ENCODE measurements at regions not wholly inside any gene's neighbourhood (a gene's known extent, or its start where the extent isn't known, plus 50 kb on each side); places are given as distances from the start of the nearest gene placed in this dataset.

GRCh38 chr5:96049398-96050272 is 88.0 kb upstream of the ELL2 start:
- peak overlapping the region in 1 of 2 experiments; percentile 50; a peak in 2 of 4 replicates for H3K27ac ChIP-seq (ENCODE audit: low read depth in 2 of 2, low read length in 1 of 2)
- TF ChIP-seq, protein P1, sequence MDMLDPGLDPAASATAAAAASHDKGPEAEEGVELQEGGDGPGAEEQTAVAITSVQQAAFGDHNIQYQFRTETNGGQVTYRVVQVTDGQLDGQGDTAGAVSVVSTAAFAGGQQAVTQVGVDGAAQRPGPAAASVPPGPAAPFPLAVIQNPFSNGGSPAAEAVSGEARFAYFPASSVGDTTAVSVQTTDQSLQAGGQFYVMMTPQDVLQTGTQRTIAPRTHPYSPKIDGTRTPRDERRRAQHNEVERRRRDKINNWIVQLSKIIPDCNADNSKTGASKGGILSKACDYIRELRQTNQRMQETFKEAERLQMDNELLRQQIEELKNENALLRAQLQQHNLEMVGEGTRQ (IDR thresholded peaks at IDR 0.05; ENCODE audit: borderline replicate concordance, low read depth, low read length), result no peak
- TF ChIP-seq TAF1 (IDR thresholded peaks at IDR 0.05; ENCODE audit: borderline replicate concordance, low read depth, low read length), result no peak
- no peak for TF ChIP-seq EP300 (IDR thresholded peaks at IDR 0.05; ENCODE audit: borderline replicate concordance in 1 of 2, low read depth in 1 of 2, low read length in 1 of 2)
- H3K79me2 ChIP-seq (ENCODE audit: insufficient read depth), result no peaks in the 10 kb centered on the region
- CTCF ChIA-PET, result interaction anchor here (0.6 kb wide), 1 partner anchor 337 kb away, joined by 3 read pairs; no protein-coding TSS in a partner anchor
- H3K9me2 ChIP-seq, result no peaks in the 10 kb centered on the region
- POLR2A ChIA-PET, result no interaction called here
- no peaks in the 10 kb centered on the region for H3K9me3 ChIP-seq
- DNase-seq, result no peak
- H4K20me1 ChIP-seq (ENCODE audit: insufficient read depth), result no peaks in the 10 kb centered on the region
- WGBS (ENCODE audit: low lambda C conversion rate), result 84% methylated on average over 3 of the region's 3 CpGs
- H3K27me3 ChIP-seq (ENCODE audit: insufficient read depth), result no peaks in the 10 kb centered on the region
- no peak overlapping the region; a peak in 1 of 4 replicates for H3K4me3 ChIP-seq (ENCODE audit: low read depth in 2 of 2, low read length in 1 of 2)
- no peaks in the 10 kb centered on the region for H3K36me3 ChIP-seq (replicated peaks in 1 of 2; ENCODE audit: control insufficient read depth in 1 of 2, insufficient read depth in 2 of 2, low read length in 1 of 2)
- H3K4me2 ChIP-seq, result peak overlapping the region; percentile 60; the same call in 1 of the 2 replicates
- H2AFZ ChIP-seq (ENCODE audit: low read depth), result peak overlapping the region; percentile 70; the same call in 1 of the 2 replicates
- peaks cover 2% of the 10 kb centered on the region for H3F3A ChIP-seq (replicated peaks; ENCODE audit: insufficient read depth)
- H3K9ac ChIP-seq, result peak overlapping the region; percentile 56
- H3K4me1 ChIP-seq (ENCODE audit: control insufficient read depth in 1 of 2, insufficient read depth in 2 of 2, low read depth in 1 of 2, low read length in 1 of 2), result peaks cover 0 to 16% of the 10 kb centered on the region in 2 experiments; a peak in 2 of 4 replicates

DNA sequence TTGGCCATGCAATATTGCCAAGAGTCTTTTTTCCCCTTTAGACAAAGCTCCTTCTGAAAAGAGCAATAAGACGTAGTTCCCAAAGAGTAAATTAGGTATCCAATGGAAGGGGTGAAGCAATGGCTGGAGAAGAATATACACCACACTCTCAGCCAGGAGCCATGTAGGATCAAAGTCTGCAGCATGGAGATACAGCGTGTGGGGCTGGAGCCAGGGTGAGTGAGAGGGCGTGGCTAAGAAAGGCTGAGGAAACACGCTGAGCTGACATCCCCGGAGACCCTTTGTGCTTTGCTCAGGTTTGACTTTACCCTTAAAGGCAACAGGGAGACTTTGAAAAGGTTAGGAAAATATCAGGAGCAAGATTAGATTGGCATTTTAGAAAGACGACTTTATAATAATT is 87.1 kb upstream of the ELL2 start:
- H3K9ac ChIP-seq, result no peak overlapping the region
- H3K4me1 ChIP-seq (ENCODE audit: control insufficient read depth in 1 of 2, insufficient read depth in 2 of 2, low read depth in 1 of 2, low read length in 1 of 2), result peaks cover 0 to 16% of the 10 kb centered on the region in 2 experiments; a peak in 2 of 4 replicates
- no peaks in the 10 kb centered on the region for H3K9me3 ChIP-seq
- TF ChIP-seq RXRA (IDR thresholded peaks at IDR 0.05; ENCODE audit: borderline replicate concordance, low read depth), result no peak
- TF ChIP-seq USF1 (IDR thresholded peaks at IDR 0.05; ENCODE audit: borderline replicate concordance, low read depth), result no peak
- TF ChIP-seq SIN3A (IDR thresholded peaks at IDR 0.05; ENCODE audit: borderline replicate concordance, low read depth, low read length), result no peak
- no peak for TF ChIP-seq MXI1 (IDR thresholded peaks at IDR 0.05; ENCODE audit: low read depth, low read length)
- TF ChIP-seq YY1 (IDR thresholded peaks at IDR 0.05; ENCODE audit: low read depth), result no peak
- TF ChIP-seq GATA2 (CRISPR knock-in tag; IDR thresholded peaks at IDR 0.05), result no peak
- no peak for TF ChIP-seq NRF1 (IDR thresholded peaks at IDR 0.05; ENCODE audit: low read depth, low read length)
- no peak for TF ChIP-seq ZBTB33 (IDR thresholded peaks at IDR 0.05; ENCODE audit: borderline replicate concordance, low read depth)
- no peak for TF ChIP-seq RAD21 (IDR thresholded peaks at IDR 0.05; ENCODE audit: low read length)
- TF ChIP-seq NFIC (IDR thresholded peaks at IDR 0.05; ENCODE audit: borderline replicate concordance), result no peak
- TF ChIP-seq, protein P2, sequence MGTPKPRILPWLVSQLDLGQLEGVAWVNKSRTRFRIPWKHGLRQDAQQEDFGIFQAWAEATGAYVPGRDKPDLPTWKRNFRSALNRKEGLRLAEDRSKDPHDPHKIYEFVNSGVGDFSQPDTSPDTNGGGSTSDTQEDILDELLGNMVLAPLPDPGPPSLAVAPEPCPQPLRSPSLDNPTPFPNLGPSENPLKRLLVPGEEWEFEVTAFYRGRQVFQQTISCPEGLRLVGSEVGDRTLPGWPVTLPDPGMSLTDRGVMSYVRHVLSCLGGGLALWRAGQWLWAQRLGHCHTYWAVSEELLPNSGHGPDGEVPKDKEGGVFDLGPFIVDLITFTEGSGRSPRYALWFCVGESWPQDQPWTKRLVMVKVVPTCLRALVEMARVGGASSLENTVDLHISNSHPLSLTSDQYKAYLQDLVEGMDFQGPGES (IDR thresholded peaks at IDR 0.05; ENCODE audit: low read depth, low read length), result no peak
- TF ChIP-seq POLR2AphosphoS5 (IDR thresholded peaks at IDR 0.05; ENCODE audit: low read depth, low read length), result no peak
- no peak for TF ChIP-seq SMC3 (IDR thresholded peaks at IDR 0.05; ENCODE audit: low read depth, low read length)
- no peak for TF ChIP-seq FOSL2 (IDR thresholded peaks at IDR 0.05; ENCODE audit: borderline replicate concordance, low read depth)
- H3K27ac ChIP-seq (ENCODE audit: low read depth in 2 of 2, low read length in 1 of 2), result no peak overlapping the region
- no peaks in the 10 kb centered on the region for H3K36me3 ChIP-seq (replicated peaks in 1 of 2; ENCODE audit: control insufficient read depth in 1 of 2, insufficient read depth in 2 of 2, low read length in 1 of 2)
- peaks cover 2% of the 10 kb centered on the region for H3F3A ChIP-seq (replicated peaks; ENCODE audit: insufficient read depth)
- H3K9me2 ChIP-seq, result no peaks in the 10 kb centered on the region
- CTCF ChIA-PET, result no interaction called here
- H3K27me3 ChIP-seq (ENCODE audit: insufficient read depth), result no peaks in the 10 kb centered on the region
- H3K4me2 ChIP-seq, result no peak overlapping the region
- no peak for DNase-seq
- no peaks in the 10 kb centered on the region for H4K20me1 ChIP-seq (ENCODE audit: insufficient read depth)
- no peaks in the 10 kb centered on the region for H3K79me2 ChIP-seq (ENCODE audit: insufficient read depth)
- no peak overlapping the region for H3K4me3 ChIP-seq (ENCODE audit: low read depth in 2 of 2, low read length in 1 of 2)
- POLR2A ChIA-PET, result no interaction called here
- H2AFZ ChIP-seq (ENCODE audit: low read depth), result no peak overlapping the region
- WGBS (ENCODE audit: low lambda C conversion rate), result 93% methylated on average over 6 of the region's 6 CpGs

Data from SK-N-SH (cell line).